ENCODE measurements at regions not wholly inside any gene's neighbourhood (a gene's known extent, or its start where the extent isn't known, plus 50 kb on each side); places are given as distances from the start of the nearest gene placed in this dataset.

GRCh38 chr5:68919988-68920490 lies 173.8 kb upstream of the SLC30A5 start:
- no TSS peak for BruUV-seq (replicated peaks)
- H3K27ac ChIP-seq (ENCODE audit: extremely low read length, insufficient read depth, low read length): no peak overlapping the region
- FAIRE-seq: no peak

More at GRCh38 chr5:68919988-68920490, 173.8 kb upstream of the SLC30A5 start:
- Histone ChIP-seq H3K4me1 (ENCODE audit: insufficient read depth, low read length) (peaks cover 16% of the 10 kb centered on the region), H4K20me1 (ENCODE audit: insufficient read depth, low read length) (no peaks in the 10 kb centered on the region), H3K4me3 (replicated peaks in 1 of 3; ENCODE audit: insufficient read depth in 1 of 3, low read depth in 2 of 3, low read length in 3 of 3) (no peak overlapping the region), H3K79me2 (ENCODE audit: insufficient read depth, low read length) (no peaks in the 10 kb centered on the region), H3K27me3 (ENCODE audit: control insufficient read depth in 1 of 2, insufficient read depth in 2 of 2, low read length in 2 of 2) (0 out of 5 replicates have a peak, but pooled peaks cover 0 to 2% of the 10 kb centered on the region in 2 experiments), H2AFZ (ENCODE audit: low read length) (no peak overlapping the region), H3K9me3 (ENCODE audit: low read length) (no peaks in the 10 kb centered on the region), H3K4me2 (ENCODE audit: low read depth, low read length) (no peak overlapping the region), H3K9ac (ENCODE audit: insufficient read depth, low read depth, low read length) (no peak overlapping the region), H3K36me3 (replicated peaks in 1 of 2; ENCODE audit: control insufficient read depth in 1 of 2, insufficient read depth in 2 of 2, low read length in 2 of 2) (no peaks in the 10 kb centered on the region)
- intact Hi-C loops (cut with micrococcal nuclease; ENCODE audit: unreplicated experiment): no loop called here
- DNase-seq (ENCODE audit: low spot score) (no peak), ATAC-seq (no peak)
- in situ Hi-C loops (cut with HindIII; ENCODE audit: extremely low pct_ligation_motif_present, low pct_unique_long_range_greater_than_20kb): no loop called here
- no peak for TF ChIP-seq ZNF12 (CRISPR knock-in tag; IDR thresholded peaks at IDR 0.05)
- TF ChIP-seq FIP1L1 (IDR thresholded peaks at IDR 0.05; ENCODE audit: borderline replicate concordance, insufficient read depth, low read depth, low read length): no peak
- no peak for TF ChIP-seq ZNF597 (CRISPR knock-in tag; IDR thresholded peaks at IDR 0.05)
- no peak for TF ChIP-seq TAF1 (CRISPR knock-in tag; IDR thresholded peaks at IDR 0.05)
- TF ChIP-seq ZBTB3 (CRISPR knock-in tag; IDR thresholded peaks at IDR 0.05; ENCODE audit: borderline replicate concordance, low read depth): no peak
- TF ChIP-seq ZNF550 (CRISPR knock-in tag; IDR thresholded peaks at IDR 0.05; ENCODE audit: borderline replicate concordance): no peak
- no peak for TF ChIP-seq SP2 (CRISPR knock-in tag; IDR thresholded peaks at IDR 0.05)
- TF ChIP-seq HOMEZ (CRISPR knock-in tag; IDR thresholded peaks at IDR 0.05; ENCODE audit: low read depth): no peak
- TF ChIP-seq GTF3A (CRISPR knock-in tag; conservative IDR thresholded peaks at IDR 0.05): no peak
- no peak for TF ChIP-seq PRPF4 (IDR thresholded peaks at IDR 0.05; ENCODE audit: low read depth, low read length, poor library complexity, severe bottlenecking)
- TF ChIP-seq HNF4G (IDR thresholded peaks at IDR 0.05; ENCODE audit: borderline replicate concordance, low read depth, low read length): no peak
- no peak for TF ChIP-seq HNF4G (CRISPR knock-in tag; IDR thresholded peaks at IDR 0.05; ENCODE audit: borderline replicate concordance, low read depth)
- no peak for TF ChIP-seq SCMH1 (CRISPR knock-in tag; IDR thresholded peaks at IDR 0.05; ENCODE audit: borderline replicate concordance)
- 50% methylated on average over 3 of the region's 3 CpGs for WGBS (ENCODE audit: low lambda C conversion rate)
- POLR2A ChIA-PET: no interaction called here
- CTCF ChIA-PET (ENCODE audit: low intra/inter-chr PET ratio, low total read pairs): no interaction called here

Data from HepG2 (cell line).